Stomach smooth muscle (tissue), 2 donors: ENCODE measurements at regions not wholly inside any gene's neighbourhood (a gene's known extent, or its start where the extent isn't known, plus 50 kb on each side); places are given as distances from the start of the nearest gene placed in this dataset.

Experiments used
- H3K27ac ChIP-seq: one replicate; pipeline ENCODE4 v1.7.0; 2013; ENCODE audit warnings: mild to moderate bottlenecking, low read length, inconsistent platforms
- H3K27me3 ChIP-seq, 2 donors: one replicate each; pipeline ENCODE4 v1.7.0; 2013; ENCODE audit warnings: low read length in 2 of 2; ENCODE audit not compliant: insufficient read depth in 2 of 2, control insufficient read depth in 1 of 2
- H3K36me3 ChIP-seq, 2 donors: one replicate each; pipeline ENCODE4 v1.7.0; 2013; ENCODE audit warnings: low read length in 2 of 2; ENCODE audit not compliant: control insufficient read depth in 2 of 2, insufficient read depth in 2 of 2
- H3K4me1 ChIP-seq: one replicate; pipeline ENCODE4 v1.7.0; 2013; ENCODE audit warnings: low read length; ENCODE audit not compliant: control insufficient read depth, insufficient read depth
- H3K4me3 ChIP-seq, 2 donors: one replicate each; pipeline ENCODE4 v1.7.0; 2013; ENCODE audit warnings: low read length in 2 of 2
- H3K9ac ChIP-seq, 2 donors: one replicate each; pipeline ENCODE4 v1.7.0; 2013; ENCODE audit warnings: low read length in 2 of 2, mild to moderate bottlenecking in 1 of 2
- H3K9me3 ChIP-seq, 2 donors: one replicate each; pipeline ENCODE4 v1.7.0; 2013; ENCODE audit warnings: low read length in 2 of 2; ENCODE audit not compliant: control insufficient read depth in 2 of 2
- donor health status: healthy.
- donor health status: Pancreatic carcinoma.

- peaks cover 0 to 7% of the 10 kb centered on the region in 2 donors for H3K27me3 ChIP-seq
- no peaks in the 10 kb centered on the region for H3K9me3 ChIP-seq
- H3K4me3 ChIP-seq: no peak overlapping the region
- H3K9ac ChIP-seq: no peak overlapping the region
- no peaks in the 10 kb centered on the region for H3K4me1 ChIP-seq
- no peak overlapping the region for H3K27ac ChIP-seq
- H3K36me3 ChIP-seq: no peaks in the 10 kb centered on the region
Observed at GRCh38 chr5:175765858-175766257, 105.5 kb upstream of the CPLX2 start.

DNA sequence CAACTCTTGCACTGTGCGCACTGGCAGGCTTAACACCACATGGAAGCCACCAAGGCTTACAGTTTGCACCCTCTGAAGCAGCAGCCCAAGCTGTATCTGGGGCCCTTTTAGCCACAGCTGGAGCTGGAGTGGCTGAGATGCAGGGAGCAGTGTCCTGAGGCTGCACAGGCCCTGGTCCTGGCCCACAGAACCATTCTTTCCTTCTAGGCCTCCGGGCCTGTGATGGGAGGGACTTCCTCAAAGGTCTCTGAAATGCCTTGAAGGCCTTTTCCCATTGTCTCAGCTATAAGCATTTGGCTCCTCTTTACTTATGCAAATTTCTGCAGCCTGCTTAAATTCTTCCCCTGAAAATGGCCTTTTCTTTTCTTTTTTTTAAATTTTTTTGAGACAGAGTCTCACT lies 104.4 kb upstream of the CPLX2 start:
- H3K36me3 ChIP-seq: no peaks in the 10 kb centered on the region
- H3K4me1 ChIP-seq: no peaks in the 10 kb centered on the region
- H3K27ac ChIP-seq: no peak overlapping the region
- H3K27me3 ChIP-seq: peaks cover 0 to 12% of the 10 kb centered on the region in 2 donors
- H3K9me3 ChIP-seq: no peaks in the 10 kb centered on the region
- H3K9ac ChIP-seq: no peak overlapping the region
- no peak overlapping the region for H3K4me3 ChIP-seq

- no peak overlapping the region for H3K4me3 ChIP-seq
- no peak overlapping the region for H3K9ac ChIP-seq
- peaks cover 22 to 32% of the 10 kb centered on the region in 2 donors for H3K27me3 ChIP-seq
- H3K9me3 ChIP-seq: no peaks in the 10 kb centered on the region
- no peak overlapping the region for H3K27ac ChIP-seq
- H3K4me1 ChIP-seq: no peaks in the 10 kb centered on the region
- no peaks in the 10 kb centered on the region for H3K36me3 ChIP-seq
Observed at GRCh38 chr5:175772747-175773533, 98.4 kb upstream of the CPLX2 start.

DNA sequence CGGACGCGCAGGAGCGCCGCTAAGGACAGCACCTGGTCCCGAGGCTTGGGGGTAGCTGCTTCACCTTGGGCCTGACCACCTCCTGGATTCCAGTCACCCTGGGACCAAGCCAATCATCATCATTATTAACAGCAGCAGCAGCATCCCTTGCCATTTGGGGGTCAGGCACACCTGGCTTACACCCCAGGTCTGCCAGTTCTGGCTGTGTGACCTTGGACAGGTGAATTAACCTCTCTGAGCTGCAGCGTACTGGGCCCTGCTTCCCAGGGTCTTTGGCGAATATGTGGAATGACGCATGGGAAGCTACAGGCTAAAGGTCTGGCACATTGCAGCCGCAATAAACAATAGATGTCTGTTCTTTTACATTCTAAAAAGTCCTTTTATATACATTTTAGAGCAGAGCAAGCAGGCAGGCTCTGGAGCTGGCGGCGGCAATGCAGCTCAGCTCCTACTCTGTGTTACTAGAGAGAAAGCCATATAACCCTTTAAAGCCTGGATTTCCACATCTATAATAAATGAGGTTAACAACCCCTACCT lies 97.8 kb upstream of the CPLX2 start:
- H3K9ac ChIP-seq: no peak overlapping the region

DNA sequence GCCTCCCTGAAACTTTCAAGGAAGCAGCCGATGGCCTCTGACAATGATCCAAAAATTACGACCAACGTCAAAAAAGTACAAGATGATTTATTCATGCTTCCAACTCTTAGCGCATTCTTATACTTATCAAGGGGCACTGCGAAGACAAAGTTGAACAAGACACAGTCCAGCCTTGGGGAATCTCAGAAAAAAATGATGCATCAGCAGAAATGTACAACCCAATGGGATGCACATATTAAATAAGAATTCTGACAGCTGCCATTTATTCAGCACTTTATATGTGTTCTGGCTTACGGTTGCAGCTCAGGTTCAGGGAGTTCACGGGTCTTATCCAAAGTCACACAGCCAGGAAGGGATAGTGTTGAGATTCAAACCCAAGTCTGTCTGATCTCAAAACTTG lies 96.0 kb upstream of the CPLX2 start:
- Histone ChIP-seq H3K36me3 (no peaks in the 10 kb centered on the region), H3K4me3 (no peak overlapping the region), H3K27me3 (peaks cover 22 to 29% of the 10 kb centered on the region in 2 donors), H3K27ac (no peak overlapping the region), H3K9ac (no peak overlapping the region), H3K9me3 (no peaks in the 10 kb centered on the region), H3K4me1 (no peaks in the 10 kb centered on the region)

More for the DNA sequence above, 97.8 kb upstream of the CPLX2 start:
- H3K27me3 ChIP-seq: peaks cover 22 to 32% of the 10 kb centered on the region in 2 donors
- no peaks in the 10 kb centered on the region for H3K9me3 ChIP-seq
- no peaks in the 10 kb centered on the region for H3K4me1 ChIP-seq
- no peak overlapping the region for H3K4me3 ChIP-seq
- no peaks in the 10 kb centered on the region for H3K36me3 ChIP-seq
- H3K27ac ChIP-seq: no peak overlapping the region

DNA sequence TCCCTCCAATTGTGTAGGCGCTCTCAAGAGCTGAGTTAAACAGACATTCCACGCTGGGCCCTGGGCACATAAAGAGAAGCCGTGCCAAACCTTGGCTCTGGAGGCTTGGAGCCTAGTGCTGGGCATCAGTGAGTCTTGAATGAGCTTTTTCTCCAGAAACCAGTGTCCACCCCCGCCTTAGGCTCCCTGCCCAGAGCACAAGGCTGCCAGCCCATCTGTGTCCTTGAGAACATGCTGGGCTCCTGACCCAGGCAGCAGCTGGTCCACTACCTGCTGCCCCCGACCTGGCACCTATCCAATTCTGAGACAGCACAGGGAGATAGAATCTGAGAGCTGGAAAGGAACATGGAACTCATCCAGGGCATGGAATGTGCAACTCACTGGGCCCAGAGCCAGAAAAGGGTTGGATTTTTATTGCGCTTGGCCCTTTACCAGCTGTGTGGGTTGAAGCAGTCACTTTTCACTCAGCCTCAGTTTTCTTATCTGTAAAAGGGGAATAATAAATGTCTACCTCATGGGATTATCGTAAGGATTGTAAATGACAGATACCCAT lies 92.4 kb upstream of the CPLX2 start:
- H3K9me3 ChIP-seq: peaks cover 0 to 3% of the 10 kb centered on the region in 2 donors
- no peaks in the 10 kb centered on the region for H3K36me3 ChIP-seq
- no peak overlapping the region for H3K4me3 ChIP-seq
- H3K27ac ChIP-seq: no peak overlapping the region
- peaks cover 6 to 10% of the 10 kb centered on the region in 2 donors for H3K27me3 ChIP-seq
- no peak overlapping the region for H3K9ac ChIP-seq
- no peaks in the 10 kb centered on the region for H3K4me1 ChIP-seq

DNA sequence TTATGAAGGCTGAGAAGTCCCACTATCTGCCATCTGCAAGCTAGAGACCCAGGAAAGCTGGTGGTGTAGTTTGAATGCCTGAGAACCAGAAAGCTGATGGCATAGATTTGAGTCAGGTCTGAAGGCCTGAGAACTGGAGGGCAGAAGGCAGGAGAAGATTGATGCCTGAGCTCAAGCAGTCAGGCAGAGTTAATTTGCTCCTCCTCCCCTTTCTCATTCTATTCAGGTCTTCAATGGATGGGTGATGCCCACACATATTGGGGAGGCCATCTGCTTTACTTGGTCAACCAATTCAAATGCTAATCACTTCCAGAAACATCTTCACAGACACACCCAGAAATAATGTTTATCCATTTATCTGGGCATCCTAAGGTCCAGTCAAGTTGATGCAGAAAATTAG lies 87.6 kb upstream of the CPLX2 start:
- Histone ChIP-seq H3K27ac (no peak overlapping the region), H3K9ac (no peak overlapping the region), H3K36me3 (no peaks in the 10 kb centered on the region), H3K4me1 (no peaks in the 10 kb centered on the region), H3K4me3 (no peak overlapping the region), H3K27me3 (peaks cover 0 to 4% of the 10 kb centered on the region in 2 donors), H3K9me3 (peaks cover 0 to 9% of the 10 kb centered on the region in 2 donors)

DNA sequence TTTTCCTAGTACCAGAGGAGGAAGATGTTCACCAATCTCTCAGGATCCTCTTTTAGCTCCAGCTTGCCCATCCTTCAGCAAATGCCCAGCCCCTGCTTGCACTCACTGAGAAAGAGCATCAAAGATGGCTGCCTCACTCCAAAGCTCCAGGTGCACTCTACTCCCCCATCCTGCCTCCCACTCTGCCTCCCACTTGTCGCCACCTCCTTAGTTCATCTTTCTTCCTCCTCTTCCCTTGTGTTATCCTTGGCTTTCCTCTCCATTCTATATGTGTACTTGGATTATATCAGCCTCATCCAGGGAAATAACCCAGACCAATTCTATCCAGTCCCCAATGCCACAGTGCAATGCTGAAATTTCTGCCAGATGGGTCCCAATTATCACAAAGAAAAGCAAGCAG lies 87.1 kb upstream of the CPLX2 start:
- Histone ChIP-seq H3K9me3 (peaks cover 0 to 9% of the 10 kb centered on the region in 2 donors), H3K27ac (no peak overlapping the region), H3K27me3 (peaks cover 0 to 4% of the 10 kb centered on the region in 2 donors), H3K9ac (no peak overlapping the region), H3K4me1 (no peaks in the 10 kb centered on the region), H3K4me3 (no peak overlapping the region), H3K36me3 (no peaks in the 10 kb centered on the region)

DNA sequence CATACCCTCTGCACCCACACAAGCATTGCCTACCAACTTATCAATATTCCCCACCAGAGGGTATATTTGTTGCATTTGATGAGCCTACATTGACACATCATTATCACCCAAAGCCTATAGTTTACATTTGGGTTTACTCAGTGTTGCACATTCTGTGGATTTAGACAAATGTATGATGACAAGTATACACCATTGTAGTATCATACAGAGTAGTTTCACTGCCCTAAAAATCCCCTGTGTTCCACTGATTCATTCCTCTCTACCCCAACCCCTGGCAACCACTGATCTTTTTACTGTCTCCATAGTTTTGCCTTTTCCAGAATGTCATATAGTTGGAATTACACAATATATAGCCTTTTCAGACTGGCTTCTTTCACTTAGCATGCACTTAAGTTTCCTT lies 85.7 kb upstream of the CPLX2 start:
- Histone ChIP-seq H3K27ac (no peak overlapping the region), H3K36me3 (no peaks in the 10 kb centered on the region), H3K4me1 (no peaks in the 10 kb centered on the region), H3K9ac (no peak overlapping the region), H3K27me3 (peaks cover 0 to 4% of the 10 kb centered on the region in 2 donors), H3K4me3 (no peak overlapping the region), H3K9me3 (peaks cover 1 to 8% of the 10 kb centered on the region in 2 donors)

DNA sequence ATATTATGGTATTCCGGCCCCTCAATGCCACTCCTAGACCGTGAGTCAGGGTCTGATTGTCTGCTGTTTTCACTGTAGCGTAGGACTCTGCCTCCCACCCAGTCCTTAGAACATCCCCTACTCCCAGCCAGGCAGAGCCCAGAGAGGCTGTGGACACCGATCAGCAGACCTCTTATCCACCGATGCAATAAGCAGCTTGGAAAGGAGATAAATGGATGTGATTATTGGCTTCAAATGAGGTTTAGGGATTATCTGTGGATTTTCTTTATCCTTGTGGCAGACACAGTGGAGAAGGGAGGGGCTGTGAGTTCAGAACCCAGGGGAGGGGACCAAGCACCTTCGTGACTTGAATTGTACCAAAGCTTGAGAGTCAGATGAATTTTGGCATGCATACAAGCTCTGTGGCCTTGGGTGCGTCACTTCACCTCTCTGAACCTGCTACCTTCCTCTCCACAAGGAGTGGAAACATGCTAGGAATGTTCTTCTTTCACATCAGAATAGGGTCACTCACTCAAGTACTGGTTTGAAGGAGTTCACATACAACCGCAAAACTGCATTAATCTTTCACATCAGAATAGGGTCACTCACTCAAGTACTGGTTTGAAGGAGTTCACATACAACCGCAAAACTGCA lies 83.1 kb upstream of the CPLX2 start:
- Histone ChIP-seq H3K4me1 (no peaks in the 10 kb centered on the region), H3K9ac (no peak overlapping the region), H3K27me3 (peaks cover 0 to 6% of the 10 kb centered on the region in 2 donors)

More for the DNA sequence above, 83.1 kb upstream of the CPLX2 start:
- Histone ChIP-seq H3K4me3 (no peak overlapping the region), H3K27ac (no peak overlapping the region), H3K9me3 (peaks cover 3 to 6% of the 10 kb centered on the region in 2 donors), H3K36me3 (no peaks in the 10 kb centered on the region)
